Glomerular visceral epithelial cell (primary cell): ENCODE measurements at regions not wholly inside any gene's neighbourhood (a gene's known extent, or its start where the extent isn't known, plus 50 kb on each side); places are given as distances from the start of the nearest gene placed in this dataset.

Source experiments
- DNase-seq: peaks from one replicate; pipeline ENCODE4 v3.0.0-alpha.2; 2016; ENCODE audit errors: extremely low spot score

- DNase-seq, result no peak
Measured at GRCh38 chr13:53691417-53691816, 662.8 kb downstream of the OLFM4 start.

- DNase-seq, result no peak
Measured at GRCh38 chr13:53694814-53695532, 666.4 kb downstream of the OLFM4 start.

- no peak for DNase-seq
Measured at GRCh38 chr13:53703371-53704080, 674.9 kb downstream of the OLFM4 start.

- no peak for DNase-seq
Measured at GRCh38 chr13:53719281-53719680, 690.7 kb downstream of the OLFM4 start.

- DNase-seq, result no peak
Measured at GRCh38 chr13:53732664-53733063, 704.1 kb downstream of the OLFM4 start.

- no peak for DNase-seq
Measured at GRCh38 chr13:53743906-53744305, 715.3 kb downstream of the OLFM4 start.

- no peak for DNase-seq
Measured at GRCh38 chr13:53747825-53748224, 719.2 kb downstream of the OLFM4 start.

- no peak for DNase-seq
Measured at GRCh38 chr13:53749306-53749705, 720.7 kb downstream of the OLFM4 start.

GRCh38 chr13:53759016-53759415 is 730.4 kb downstream of the OLFM4 start:
- DNase-seq, result no peak

- DNase-seq, result no peak
Measured at GRCh38 chr13:53775807-53776206, 747.2 kb downstream of the OLFM4 start.

GRCh38 chr13:53778937-53779336 is 750.3 kb downstream of the OLFM4 start:
- DNase-seq, result no peak

- no peak for DNase-seq
Measured at GRCh38 chr13:53781941-53782340, 753.3 kb downstream of the OLFM4 start.

- peak; percentile 30 for DNase-seq
Measured at GRCh38 chr13:53782488-53782961, 753.9 kb downstream of the OLFM4 start.

GRCh38 chr13:53783471-53783870 is 754.9 kb downstream of the OLFM4 start:
- no peak for DNase-seq

GRCh38 chr13:53788286-53788685 is 759.7 kb downstream of the OLFM4 start:
- DNase-seq, result no peak

- DNase-seq, result no peak
Measured at GRCh38 chr13:53800011-53800410, 771.4 kb downstream of the OLFM4 start.

GRCh38 chr13:53807251-53807834 is 778.7 kb downstream of the OLFM4 start:
- no peak for DNase-seq

- DNase-seq, result no peak
Measured at GRCh38 chr13:53821632-53822031, 793.0 kb downstream of the OLFM4 start.

GRCh38 chr13:53822136-53822535 is 793.5 kb downstream of the OLFM4 start:
- DNase-seq, result no peak

GRCh38 chr13:53839461-53839860 is 810.8 kb downstream of the OLFM4 start:
- DNase-seq, result no peak

GRCh38 chr13:53844473-53845146 is 816.0 kb downstream of the OLFM4 start:
- no peak for DNase-seq

GRCh38 chr13:53847502-53847901 is 818.9 kb downstream of the OLFM4 start:
- no peak for DNase-seq
